ENCODE measurements at regions not wholly inside any gene's neighbourhood (a gene's known extent, or its start where the extent isn't known, plus 50 kb on each side); places are given as distances from the start of the nearest gene placed in this dataset.

- TF ChIP-seq EZH2 (IDR thresholded peaks at IDR 0.05; ENCODE audit: borderline replicate concordance, low read depth, low read length, severe bottlenecking) (no peak), MAX (IDR thresholded peaks at IDR 0.05; ENCODE audit: insufficient read depth, insufficient read length) (no peak), POLR2A (IDR thresholded peaks at IDR 0.05; ENCODE audit: low read depth, low read length) (no peak), POLR2AphosphoS5 (IDR thresholded peaks at IDR 0.05; ENCODE audit: insufficient read depth, low read depth, low read length) (no peak), FOS (IDR thresholded peaks at IDR 0.05; ENCODE audit: borderline replicate concordance, insufficient read depth, low read length) (no peak), JUN (IDR thresholded peaks at IDR 0.05; ENCODE audit: borderline replicate concordance, insufficient read depth, insufficient read length, low read depth) (no peak), CTCF (IDR thresholded peaks at IDR 0.05; ENCODE audit: extremely low read depth in 1 of 2, insufficient read depth in 1 of 2, low read depth in 1 of 2, low read length in 2 of 2) (no peak), GATA2 (IDR thresholded peaks at IDR 0.05; ENCODE audit: insufficient read depth, insufficient read length, low read depth, low read length) (no peak), MYC (IDR thresholded peaks at IDR 0.05; ENCODE audit: low read depth, low read length) (no peak)
- Histone ChIP-seq H3K79me2 (ENCODE audit: control insufficient read depth, insufficient read depth, low read length) (no peaks in the 10 kb centered on the region), H3K27ac (ENCODE audit: insufficient read depth, low read depth, low read length) (no peak overlapping the region), H3K9ac (replicated peaks; ENCODE audit: extremely low read depth, insufficient read depth, low read length) (no peak overlapping the region), H3K4me2 (ENCODE audit: insufficient read depth, low read length) (no peak overlapping the region), H3K4me1 (ENCODE audit: control insufficient read depth, extremely low read depth, insufficient read depth, low read length) (no peaks in the 10 kb centered on the region), H4K20me1 (replicated peaks; ENCODE audit: control insufficient read depth, extremely low read depth, insufficient read depth, low read length) (no peaks in the 10 kb centered on the region), H3K27me3 (ENCODE audit: control insufficient read depth in 2 of 2, insufficient read depth in 2 of 2, low read length in 2 of 2) (peaks cover 5 to 6% of the 10 kb centered on the region in 2 experiments), H3K36me3 (ENCODE audit: control insufficient read depth in 2 of 2, extremely low read depth in 1 of 2, insufficient read depth in 2 of 2, low read length in 2 of 2) (no peaks in the 10 kb centered on the region), H3K4me3 (replicated peaks in 1 of 3; ENCODE audit: insufficient read depth in 1 of 3, low read depth in 1 of 3, low read length in 3 of 3) (no peak overlapping the region), H3K9me1 (replicated peaks; ENCODE audit: control insufficient read depth, extremely low read depth, insufficient read depth, low read length) (no peaks in the 10 kb centered on the region), H2AFZ (ENCODE audit: low read depth, low read length) (no peak overlapping the region), H3K9me3 (replicated peaks; ENCODE audit: control insufficient read depth, insufficient read depth, low read length) (no peaks in the 10 kb centered on the region)
- dilution Hi-C loops (cut with MboI; ENCODE audit: extremely low pct_ligation_motif_present, low sequenced_read_pairs) (no loop called here), intact Hi-C loops (cut with micrococcal nuclease) (loop anchor here (2.0 kb wide), 1 partner anchor 719 kb away; no protein-coding TSS in a partner anchor)
- POLR2A ChIA-PET, result no interaction called here
- no peak for DNase-seq (ENCODE audit: low read depth, low spot score)
- CTCF ChIA-PET, result interaction anchor here (1.2 to 5.1 kb wide), 14 partner anchors 12 to 728 kb away, joined by 3 to 207 read pairs (median 10); partner anchors contain the start of genes ACVR1C, CCDC148 and PKP4
- no peak for FAIRE-seq
- no TSS peak for BruUV-seq (replicated peaks)
Measured at GRCh38 chr2:158025255-158025996, 76.2 kb upstream of the UPP2 start.

Measured in endothelial cell of umbilical vein (primary cell).